ENCODE measurements at regions not wholly inside any gene's neighbourhood (a gene's known extent, or its start where the extent isn't known, plus 50 kb on each side); places are given as distances from the start of the nearest gene placed in this dataset.

GRCh38 chr5:107313921-107314320 lies 356.8 kb downstream of the EFNA5 start:
- TF ChIP-seq, protein P1, sequence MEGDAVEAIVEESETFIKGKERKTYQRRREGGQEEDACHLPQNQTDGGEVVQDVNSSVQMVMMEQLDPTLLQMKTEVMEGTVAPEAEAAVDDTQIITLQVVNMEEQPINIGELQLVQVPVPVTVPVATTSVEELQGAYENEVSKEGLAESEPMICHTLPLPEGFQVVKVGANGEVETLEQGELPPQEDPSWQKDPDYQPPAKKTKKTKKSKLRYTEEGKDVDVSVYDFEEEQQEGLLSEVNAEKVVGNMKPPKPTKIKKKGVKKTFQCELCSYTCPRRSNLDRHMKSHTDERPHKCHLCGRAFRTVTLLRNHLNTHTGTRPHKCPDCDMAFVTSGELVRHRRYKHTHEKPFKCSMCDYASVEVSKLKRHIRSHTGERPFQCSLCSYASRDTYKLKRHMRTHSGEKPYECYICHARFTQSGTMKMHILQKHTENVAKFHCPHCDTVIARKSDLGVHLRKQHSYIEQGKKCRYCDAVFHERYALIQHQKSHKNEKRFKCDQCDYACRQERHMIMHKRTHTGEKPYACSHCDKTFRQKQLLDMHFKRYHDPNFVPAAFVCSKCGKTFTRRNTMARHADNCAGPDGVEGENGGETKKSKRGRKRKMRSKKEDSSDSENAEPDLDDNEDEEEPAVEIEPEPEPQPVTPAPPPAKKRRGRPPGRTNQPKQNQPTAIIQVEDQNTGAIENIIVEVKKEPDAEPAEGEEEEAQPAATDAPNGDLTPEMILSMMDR (IDR thresholded peaks at IDR 0.05 in 2 of 3, conservative IDR thresholded peaks at IDR 0.05 in 1 of 3; ENCODE audit: borderline replicate concordance in 1 of 3, insufficient read depth in 1 of 3, low read depth in 2 of 3, low read length in 2 of 3), result no peak
- TF ChIP-seq REST (IDR thresholded peaks at IDR 0.05; ENCODE audit: low read depth) (no peak), YY1 (IDR thresholded peaks at IDR 0.05; ENCODE audit: extremely low read depth, insufficient replicate concordance, low read depth, low read length) (no peak), EZH2phosphoT487 (IDR thresholded peaks at IDR 0.05; ENCODE audit: borderline replicate concordance) (no peak)

Data from HCT116 (cell line).